ENCODE measurements at regions not wholly inside any gene's neighbourhood (a gene's known extent, or its start where the extent isn't known, plus 50 kb on each side); places are given as distances from the start of the nearest gene placed in this dataset.
A peak's percentile ranks its signal among the peaks of the same experiment; 100 is the strongest.

DNA sequence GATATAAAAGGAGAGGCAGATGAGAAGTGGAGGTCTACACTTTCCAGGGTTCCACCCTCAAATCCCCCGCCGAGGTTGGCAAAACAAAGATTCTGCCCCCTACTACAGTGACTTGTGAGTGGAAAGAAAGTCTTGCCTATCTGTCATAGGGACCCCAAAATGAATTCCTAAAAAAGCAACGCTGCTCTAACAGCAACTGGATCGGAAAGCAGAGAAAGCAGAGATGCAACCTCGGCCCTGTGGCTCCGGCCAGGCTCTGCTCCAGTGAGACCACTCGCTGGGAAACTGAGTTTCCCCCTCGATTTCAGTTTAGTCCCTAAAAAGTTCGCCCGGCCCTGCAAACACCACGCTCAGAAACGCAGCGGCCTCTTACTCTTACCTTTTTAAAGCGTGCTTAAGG, 297.9 kb upstream of the NFE2L3 start:
- no peak overlapping the region for H3K4me3 ChIP-seq (ENCODE audit: low read depth, low read length)
- TF ChIP-seq, protein P1, sequence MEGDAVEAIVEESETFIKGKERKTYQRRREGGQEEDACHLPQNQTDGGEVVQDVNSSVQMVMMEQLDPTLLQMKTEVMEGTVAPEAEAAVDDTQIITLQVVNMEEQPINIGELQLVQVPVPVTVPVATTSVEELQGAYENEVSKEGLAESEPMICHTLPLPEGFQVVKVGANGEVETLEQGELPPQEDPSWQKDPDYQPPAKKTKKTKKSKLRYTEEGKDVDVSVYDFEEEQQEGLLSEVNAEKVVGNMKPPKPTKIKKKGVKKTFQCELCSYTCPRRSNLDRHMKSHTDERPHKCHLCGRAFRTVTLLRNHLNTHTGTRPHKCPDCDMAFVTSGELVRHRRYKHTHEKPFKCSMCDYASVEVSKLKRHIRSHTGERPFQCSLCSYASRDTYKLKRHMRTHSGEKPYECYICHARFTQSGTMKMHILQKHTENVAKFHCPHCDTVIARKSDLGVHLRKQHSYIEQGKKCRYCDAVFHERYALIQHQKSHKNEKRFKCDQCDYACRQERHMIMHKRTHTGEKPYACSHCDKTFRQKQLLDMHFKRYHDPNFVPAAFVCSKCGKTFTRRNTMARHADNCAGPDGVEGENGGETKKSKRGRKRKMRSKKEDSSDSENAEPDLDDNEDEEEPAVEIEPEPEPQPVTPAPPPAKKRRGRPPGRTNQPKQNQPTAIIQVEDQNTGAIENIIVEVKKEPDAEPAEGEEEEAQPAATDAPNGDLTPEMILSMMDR (IDR thresholded peaks at IDR 0.05; ENCODE audit: control insufficient read depth, extremely low read depth, insufficient read depth), result no peak
- DNase-seq (ENCODE audit: low read depth), result no peak

DNA sequence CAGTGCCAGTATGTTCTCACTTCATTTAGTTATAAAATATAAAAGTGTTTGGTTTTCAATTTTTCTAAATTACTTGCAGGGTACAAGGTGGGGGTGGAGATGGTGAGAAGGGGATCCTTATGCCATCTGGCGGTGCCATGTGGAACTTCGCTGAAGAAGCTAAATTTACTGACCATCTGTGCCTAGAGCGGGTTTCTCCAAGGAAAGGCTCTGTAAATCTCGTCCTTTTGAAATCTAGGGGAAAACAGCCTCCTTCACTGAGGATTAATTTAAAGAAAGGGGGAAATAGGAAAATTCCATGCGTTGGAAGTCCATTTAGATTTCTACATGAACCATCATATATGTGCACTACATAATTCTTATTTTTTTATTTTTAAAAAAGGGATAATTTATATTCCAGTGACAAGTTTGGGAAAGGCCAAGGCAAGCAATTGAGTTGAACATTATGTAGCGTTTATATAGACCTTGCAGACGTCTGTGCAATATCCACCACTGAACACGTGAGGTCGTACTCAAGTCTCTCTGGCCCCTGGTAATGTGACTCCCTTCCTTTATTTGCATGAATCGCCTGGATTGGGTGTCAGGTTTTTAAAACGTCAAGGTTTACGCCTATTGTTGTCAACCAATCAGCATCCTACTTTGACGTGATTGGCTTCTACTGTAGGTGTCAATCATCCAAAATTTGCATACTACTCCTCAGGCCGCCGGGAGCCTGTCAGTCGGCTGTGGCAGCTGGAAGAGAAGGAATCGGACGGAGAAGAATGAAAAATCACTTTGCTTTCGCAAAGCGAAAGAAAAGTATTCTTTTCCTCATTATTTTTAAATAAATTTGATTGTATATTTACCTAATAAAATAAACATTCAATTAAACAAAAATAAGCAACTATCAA, 297.1 kb upstream of the NFE2L3 start:
- H3K4me3 ChIP-seq (ENCODE audit: low read depth, low read length), result peak overlapping the region; percentile 63; the same call in 1 of the 2 replicates
- TF ChIP-seq, protein P1 (IDR thresholded peaks at IDR 0.05; ENCODE audit: control insufficient read depth, extremely low read depth, insufficient read depth), result peak; percentile 75
- peak; percentile 100 for DNase-seq (ENCODE audit: low read depth)

DNA sequence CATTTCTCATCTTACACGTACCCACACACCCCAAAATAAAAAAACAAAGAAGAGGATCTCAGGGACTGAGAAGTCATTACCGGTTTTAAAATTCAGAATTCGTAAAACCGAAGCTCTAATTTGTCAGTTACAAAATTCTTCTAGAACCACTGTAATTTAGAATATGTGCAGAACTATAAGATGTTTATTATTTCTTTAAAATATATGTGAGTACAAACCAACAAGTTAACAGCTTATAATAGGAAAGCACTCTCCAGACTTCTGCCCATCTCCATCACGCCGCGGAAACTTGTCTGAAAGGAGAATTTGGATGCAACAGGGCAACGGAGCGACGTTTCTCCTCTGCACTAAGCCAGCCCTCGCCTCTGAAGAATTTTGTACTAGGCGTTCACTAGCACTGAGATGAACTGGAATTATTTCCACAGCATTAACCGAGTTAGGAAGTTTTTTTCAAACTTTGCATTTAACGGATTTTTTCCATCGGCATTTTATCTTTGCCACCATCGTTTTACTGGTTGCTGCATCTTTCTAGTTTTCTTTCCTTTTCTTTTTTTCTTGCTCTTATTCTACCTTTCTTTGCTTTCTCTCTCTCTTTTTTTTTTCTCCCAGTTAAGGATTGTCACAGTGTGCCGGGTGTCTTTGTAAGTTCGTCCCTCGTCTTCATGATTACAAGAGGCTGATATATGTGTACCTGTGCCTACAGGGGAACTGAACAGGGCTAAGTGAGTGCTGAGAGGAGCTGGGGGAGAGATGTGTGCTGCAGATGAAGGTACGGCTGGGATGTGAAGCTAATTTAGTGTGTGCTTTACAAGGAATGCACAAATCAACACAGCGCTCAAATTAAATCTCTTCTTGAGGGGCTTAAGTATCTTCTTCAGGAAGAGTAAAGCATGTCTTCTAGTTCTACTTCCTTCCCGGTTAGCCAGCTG, 295.9 kb upstream of the NFE2L3 start:
- DNase-seq (ENCODE audit: low read depth), result no peak
- TF ChIP-seq, protein P1 (IDR thresholded peaks at IDR 0.05; ENCODE audit: control insufficient read depth, extremely low read depth, insufficient read depth), result no peak
- peak overlapping the region; percentile 63 for H3K4me3 ChIP-seq (ENCODE audit: low read depth, low read length)

DNA sequence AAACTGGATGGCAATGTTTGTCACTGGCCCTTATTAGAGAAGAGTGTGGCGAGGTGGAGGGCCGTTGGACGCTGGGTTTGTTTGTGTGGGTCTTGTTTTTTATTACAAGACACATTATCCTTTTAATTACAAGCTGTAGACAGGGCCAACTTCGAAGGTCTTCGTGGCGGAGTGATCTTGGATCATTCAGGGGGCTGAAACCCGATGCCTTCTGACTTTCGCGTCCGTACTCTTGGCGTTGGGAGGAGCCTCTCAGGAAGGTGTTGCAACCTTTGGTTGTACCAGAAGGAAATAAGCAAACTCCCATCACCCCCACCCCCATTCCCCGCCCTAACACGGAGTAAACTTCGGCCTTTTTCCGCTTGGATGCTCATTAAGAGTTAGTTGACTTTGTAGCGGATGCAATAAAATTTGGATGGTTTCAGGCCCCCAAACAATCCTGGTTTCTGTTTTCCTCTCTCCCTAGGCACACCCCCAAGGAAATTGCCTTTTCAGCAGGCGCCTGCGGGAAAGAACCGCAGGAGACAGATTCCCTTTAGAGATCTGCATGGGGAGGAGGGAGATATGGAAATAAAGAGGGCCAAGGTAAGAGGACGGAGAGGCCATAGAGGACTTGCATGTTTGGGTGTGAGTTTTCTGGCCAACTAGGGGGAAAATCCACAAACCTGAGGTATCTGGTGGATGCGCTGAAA, 294.5 kb upstream of the NFE2L3 start:
- peak overlapping the region; percentile 63 for H3K4me3 ChIP-seq (ENCODE audit: low read depth, low read length)
- no peak for DNase-seq (ENCODE audit: low read depth)
- TF ChIP-seq, protein P1 (IDR thresholded peaks at IDR 0.05; ENCODE audit: control insufficient read depth, extremely low read depth, insufficient read depth), result no peak

DNA sequence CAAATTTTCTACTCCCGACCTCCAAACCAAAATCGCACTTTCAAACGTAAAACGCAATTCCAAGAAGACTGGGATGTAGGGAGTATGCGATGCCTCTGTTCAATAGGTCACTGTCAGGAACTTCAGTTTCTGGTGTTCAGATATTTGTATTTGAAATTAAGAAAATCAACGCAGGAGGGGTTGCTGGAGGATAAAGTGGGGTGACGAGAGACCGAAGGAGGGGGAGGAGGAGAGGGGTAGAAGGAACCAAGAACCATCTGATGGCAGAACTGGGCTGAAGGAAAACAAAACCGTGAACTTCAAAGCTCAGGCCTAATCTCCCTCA, 293.8 kb upstream of the NFE2L3 start:
- TF ChIP-seq, protein P1 (IDR thresholded peaks at IDR 0.05; ENCODE audit: control insufficient read depth, extremely low read depth, insufficient read depth), result no peak
- no peak overlapping the region for H3K4me3 ChIP-seq (ENCODE audit: low read depth, low read length)
- DNase-seq (ENCODE audit: low read depth), result no peak

DNA sequence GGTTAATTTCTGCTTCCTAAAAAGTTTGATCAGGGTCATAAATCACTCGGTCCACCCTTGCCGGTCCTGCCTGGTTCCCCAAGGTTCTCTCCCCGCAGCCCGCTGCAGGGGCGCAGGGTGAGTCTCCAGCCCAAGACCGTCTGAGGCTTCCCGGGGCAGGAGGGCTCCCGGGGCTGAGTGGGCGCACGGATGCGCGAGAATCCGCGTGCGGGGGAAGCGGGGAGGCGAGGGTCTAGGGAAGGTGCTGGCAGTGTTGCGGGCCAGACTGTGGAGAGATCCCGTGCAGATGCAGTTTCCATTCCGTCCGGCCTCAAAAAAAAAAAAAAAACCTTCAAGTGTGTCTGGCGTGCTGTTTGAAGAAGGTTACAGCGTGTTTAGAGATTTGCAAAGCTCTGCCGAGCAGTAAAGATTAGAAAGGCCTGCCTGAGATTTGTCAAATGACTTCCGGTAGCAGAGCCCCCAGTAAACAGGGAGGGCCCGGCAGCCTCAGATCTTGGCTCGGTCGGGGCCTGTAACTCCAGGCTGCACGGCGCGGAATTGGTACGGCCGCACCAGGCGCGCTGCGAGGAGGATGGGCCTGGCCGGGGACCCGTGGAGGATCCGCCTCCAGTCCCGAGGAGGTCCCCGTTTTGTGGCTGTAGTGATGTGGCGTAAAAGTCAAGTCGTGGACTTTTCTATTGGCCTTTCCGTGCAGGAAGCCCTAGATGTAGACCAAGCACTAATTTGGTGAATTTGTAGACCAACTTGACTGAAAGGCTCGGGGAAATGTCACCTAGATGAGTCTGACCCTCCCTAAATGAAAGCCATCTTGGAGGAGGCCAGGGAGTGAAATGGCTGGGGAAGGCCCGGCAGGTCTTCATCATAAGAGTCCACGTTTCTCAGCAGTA, 293.2 kb upstream of the NFE2L3 start:
- no peak for DNase-seq (ENCODE audit: low read depth)
- TF ChIP-seq, protein P1 (IDR thresholded peaks at IDR 0.05; ENCODE audit: control insufficient read depth, extremely low read depth, insufficient read depth), result no peak
- H3K4me3 ChIP-seq (ENCODE audit: low read depth, low read length), result no peak overlapping the region

All from LNCaP clone FGC (cell line).